CD14-positive monocyte (primary cell): ENCODE measurements at regions not wholly inside any gene's neighbourhood (a gene's known extent, or its start where the extent isn't known, plus 50 kb on each side); places are given as distances from the start of the nearest gene placed in this dataset.

Experiments
- DNase-seq, 3 donors: peaks; one replicate each; pipeline ENCODE4 v3.0.0-alpha.2; 2011 to 2022
- H2AFZ ChIP-seq: 2 replicates; pipeline ENCODE4 v1.6.0; 2012; ENCODE audit warnings: mild to moderate bottlenecking, low read depth, low read length, inconsistent platforms; ENCODE audit not compliant: insufficient read depth, poor library complexity, severe bottlenecking
- H3K27ac ChIP-seq, 2 donors: 1 replicate in 1 of 2; 2 replicates in 1 of 2; pipeline ENCODE4 v1.5.1; 2012 to 2013; ENCODE audit warnings: low read length in 2 of 2, control low read depth in 1 of 2, inconsistent platforms in 1 of 2, low read depth in 1 of 2, mild to moderate bottlenecking in 1 of 2
- H3K27me3 ChIP-seq, 2 donors: one replicate each; pipeline versions ENCODE4 v1.6.0 to v1.6.1; 2011 to 2013; ENCODE audit warnings: low read length in 2 of 2; ENCODE audit not compliant: control insufficient read depth in 2 of 2, insufficient read depth in 2 of 2
- H3K36me3 ChIP-seq, 2 donors: replicated peaks in 1 of 2; 1 replicate in 1 of 2; 2 replicates in 1 of 2; pipeline versions ENCODE4 v1.5.1 to v1.6.1; 2012 to 2013; ENCODE audit warnings: low read length in 2 of 2, control low read depth in 1 of 2, inconsistent platforms in 1 of 2, mild to moderate bottlenecking in 1 of 2; ENCODE audit not compliant: insufficient read depth in 2 of 2, control insufficient read depth in 1 of 2
- H3K4me1 ChIP-seq, 2 donors: 1 replicate in 1 of 2; 2 replicates in 1 of 2; pipeline versions ENCODE4 v1.5.1 to v1.6.1; 2012 to 2013; ENCODE audit warnings: low read length in 2 of 2, control low read depth in 1 of 2, inconsistent platforms in 1 of 2, mild to moderate bottlenecking in 1 of 2, moderate library complexity in 1 of 2; ENCODE audit not compliant: insufficient read depth in 2 of 2, control insufficient read depth in 1 of 2
- H3K4me2 ChIP-seq: replicated peaks from 2 replicates; pipeline ENCODE3; 2012; ENCODE audit warnings: low read length, moderate library complexity, mild to moderate bottlenecking; ENCODE audit not compliant: poor library complexity, severe bottlenecking; ENCODE audit errors: extremely low read depth
- H3K4me3 ChIP-seq, 3 experiments: fragments of 200-600 bp in 1 of 3; sonication (generic) in 1 of 3; replicated peaks in 1 of 3; 1 replicate in 2 of 3; 2 replicates in 1 of 3; pipeline ENCODE4 v1.5.1; 2011 to 2013; ENCODE audit warnings: low read length in 3 of 3, mild to moderate bottlenecking in 3 of 3, control low read depth in 2 of 3, low read depth in 2 of 3, inconsistent platforms in 1 of 3, moderate library complexity in 1 of 3
- H3K79me2 ChIP-seq: 2 replicates; pipeline ENCODE4 v1.6.0; 2012; ENCODE audit warnings: mild to moderate bottlenecking, control low read depth, inconsistent platforms, low read length, moderate library complexity; ENCODE audit not compliant: insufficient read depth
- H3K9ac ChIP-seq: 2 replicates; pipeline ENCODE4 v1.6.0; 2017; ENCODE audit warnings: low read length, mild to moderate bottlenecking; ENCODE audit not compliant: insufficient read depth, poor library complexity, severe bottlenecking
- H3K9me3 ChIP-seq, 2 donors: replicated peaks in 1 of 2; 1 replicate in 1 of 2; 2 replicates in 1 of 2; pipeline versions ENCODE4 v1.5.1 to v1.6.1; 2012 to 2013; ENCODE audit warnings: low read length in 2 of 2, control low read depth in 1 of 2; ENCODE audit not compliant: control insufficient read depth in 1 of 2, insufficient read depth in 1 of 2
- H4K20me1 ChIP-seq: 2 replicates; pipeline ENCODE4 v1.6.0; 2012; ENCODE audit warnings: mild to moderate bottlenecking, low read length, control low read depth, moderate library complexity; ENCODE audit not compliant: insufficient read depth
- H3K27ac Mint-ChIP-seq, 7 donors: one replicate each; pipeline ENCODE4 v1.8.0; 2020; ENCODE audit warnings: mild to moderate bottlenecking in 7 of 7, mixed read lengths in 7 of 7, moderate library complexity in 6 of 7, inconsistent platforms in 2 of 7
- H3K27me3 Mint-ChIP-seq, 3 donors: one replicate each; pipeline ENCODE4 v1.8.0; 2021 to 2022; ENCODE audit warnings: low read depth in 3 of 3, mild to moderate bottlenecking in 3 of 3, mixed read lengths in 3 of 3, moderate library complexity in 3 of 3, inconsistent platforms in 1 of 3
- H3K36me3 Mint-ChIP-seq, 2 donors: one replicate each; pipeline ENCODE4 v1.8.0; 2020; ENCODE audit warnings: mixed read lengths in 2 of 2, inconsistent platforms in 1 of 2, mild to moderate bottlenecking in 1 of 2
- H3K4me1 Mint-ChIP-seq: one replicate; pipeline ENCODE4 v1.8.0; 2020; ENCODE audit warnings: mild to moderate bottlenecking, mixed read lengths
- H3K4me3 Mint-ChIP-seq, 2 donors: one replicate each; pipeline ENCODE4 v1.8.0; 2020; ENCODE audit warnings: mild to moderate bottlenecking in 2 of 2, mixed read lengths in 2 of 2, moderate library complexity in 1 of 2
- H3K9me3 Mint-ChIP-seq, 7 donors: one replicate each; pipeline ENCODE4 v1.8.0; 2020 to 2022; ENCODE audit warnings: mixed read lengths in 7 of 7, mild to moderate bottlenecking in 6 of 7, moderate library complexity in 6 of 7, inconsistent platforms in 2 of 7
- CTCF ChIP-seq: fragments of 200-600 bp; IDR thresholded peaks from one replicate; pipeline ENCODE4 v1.8.0; 2022; ENCODE audit warnings: antibody characterized with exemption, mild to moderate bottlenecking
- WGBS: methylation state at CpG from one replicate; pipeline ENCODE4 v1.1.5; 2013; ENCODE audit warnings: missing lambda C conversion rate; ENCODE audit not compliant: insufficient coverage; 5-methylcytosine and 5-hydroxymethylcytosine counted together
- intact Hi-C, 2 donors: fragments of 100-400 bp; cut with micrococcal nuclease; formaldehyde crosslinking; loops; one replicate each; pipeline versions ENCODE4 v1.15.0 to v1.15.1; 2023

GRCh38 chr4:89535251-89535650, 227.7 kb upstream of the GPRIN3 start:
- peaks cover 0 to 4% (median 0%) of the 10 kb centered on the region in 7 donors for H3K9me3 Mint-ChIP-seq
- no peak for DNase-seq

GRCh38 chr4:89534356-89534755, 226.8 kb upstream of the GPRIN3 start:
- no peaks in the 10 kb centered on the region for H3K27me3 ChIP-seq
- TF ChIP-seq CTCF: no peak
- DNase-seq: no peak
- H4K20me1 ChIP-seq: no peaks in the 10 kb centered on the region
- H3K4me2 ChIP-seq: no peak overlapping the region
- no peak overlapping the region for H2AFZ ChIP-seq
- H3K9me3 Mint-ChIP-seq: peaks cover 0 to 4% (median 0%) of the 10 kb centered on the region in 7 donors
- peaks cover under 1% of the 10 kb centered on the region for H3K4me1 Mint-ChIP-seq
- no peaks in the 10 kb centered on the region for H3K36me3 ChIP-seq
- H3K79me2 ChIP-seq: no peaks in the 10 kb centered on the region
- intact Hi-C loops: no loop called here
- H3K27ac Mint-ChIP-seq: no peak overlapping the region
- H3K4me1 ChIP-seq: no peaks in the 10 kb centered on the region
- H3K36me3 Mint-ChIP-seq: no peaks in the 10 kb centered on the region
- H3K4me3 ChIP-seq: no peak overlapping the region
- H3K27ac ChIP-seq: no peak overlapping the region
- no peak overlapping the region for H3K9ac ChIP-seq
- no peaks in the 10 kb centered on the region for H3K9me3 ChIP-seq
- H3K4me3 Mint-ChIP-seq: no peak overlapping the region
- no peaks in the 10 kb centered on the region for H3K27me3 Mint-ChIP-seq

More at GRCh38 chr4:89535251-89535650, 227.7 kb upstream of the GPRIN3 start:
- Histone ChIP-seq H3K27ac (no peak overlapping the region), H3K9me3 (no peaks in the 10 kb centered on the region), H2AFZ (no peak overlapping the region), H3K4me1 (no peaks in the 10 kb centered on the region), H3K4me3 (no peak overlapping the region), H3K9ac (no peak overlapping the region), H3K36me3 (no peaks in the 10 kb centered on the region), H3K4me2 (no peak overlapping the region), H3K27me3 (no peaks in the 10 kb centered on the region), H3K79me2 (no peaks in the 10 kb centered on the region), H4K20me1 (no peaks in the 10 kb centered on the region)
- no peak for TF ChIP-seq CTCF
- H3K27me3 Mint-ChIP-seq: no peaks in the 10 kb centered on the region
- no peaks in the 10 kb centered on the region for H3K36me3 Mint-ChIP-seq
- H3K4me1 Mint-ChIP-seq: peaks cover 1% of the 10 kb centered on the region
- H3K27ac Mint-ChIP-seq: no peak overlapping the region
- H3K4me3 Mint-ChIP-seq: no peak overlapping the region
- intact Hi-C loops: no loop called here
- WGBS: no CpG with 5 or more reads among the region's 3 CpGs
